ENCODE measurements at regions not wholly inside any gene's neighbourhood (a gene's known extent, or its start where the extent isn't known, plus 50 kb on each side); places are given as distances from the start of the nearest gene placed in this dataset.

DNA sequence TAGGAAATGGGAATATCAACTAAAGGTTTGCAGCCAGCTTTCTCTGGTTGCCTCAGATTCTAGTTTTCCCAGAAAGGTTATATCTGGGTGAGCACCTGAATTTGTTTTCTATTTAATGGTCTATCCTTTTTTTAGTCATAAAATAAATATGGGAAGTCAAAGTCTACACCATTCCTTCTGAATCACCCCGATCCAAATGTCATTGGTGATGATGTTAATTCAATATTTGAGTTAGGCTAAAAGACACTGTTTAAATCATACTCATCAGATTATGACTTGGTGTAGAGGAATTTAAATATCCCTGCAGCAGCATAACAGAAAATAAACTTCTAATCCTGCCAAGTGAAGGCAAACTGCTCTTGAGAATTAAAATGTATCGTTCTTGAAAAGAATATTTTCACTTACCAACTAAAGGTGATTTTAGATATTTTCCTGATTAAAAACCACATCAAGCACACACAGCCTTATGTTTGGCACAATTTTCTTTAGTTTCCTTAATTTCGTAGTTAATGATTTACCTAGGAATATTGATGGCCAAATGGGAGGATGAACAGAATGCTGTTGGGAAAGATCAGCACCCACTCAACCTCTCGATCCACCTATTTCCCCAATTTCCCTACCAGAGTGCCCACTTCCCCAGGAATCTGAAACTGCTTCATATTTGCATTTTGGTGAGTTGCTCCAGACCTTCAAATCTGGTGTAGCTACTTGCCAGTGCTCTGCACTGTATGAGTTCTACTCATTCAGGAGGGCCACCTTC, 103.1 kb upstream of the TSLP start:
- TF ChIP-seq CTCF (IDR thresholded peaks at IDR 0.05) = no peak
- no peak for TF ChIP-seq POLR2A (IDR thresholded peaks at IDR 0.05)
- no peak for TF ChIP-seq EP300 (IDR thresholded peaks at IDR 0.05)

Data from tibial nerve (tissue), 4 donors.